GM12892 (cell line): ENCODE measurements at regions not wholly inside any gene's neighbourhood (a gene's known extent, or its start where the extent isn't known, plus 50 kb on each side); places are given as distances from the start of the nearest gene placed in this dataset.

Source experiments
- POLR2A ChIP-seq: IDR thresholded peaks from 2 replicates; pipeline ENCODE4 v1.6.1; 2011; ENCODE audit warnings: low read depth, low read length, control low read depth
- POLR2AphosphoS5 ChIP-seq: IDR thresholded peaks from 2 replicates; pipeline ENCODE4 v1.6.1; 2011; ENCODE audit warnings: low read depth, low read length, control low read depth
- TAF1 ChIP-seq: IDR thresholded peaks from 2 replicates; pipeline ENCODE4 v1.6.1; 2011; ENCODE audit warnings: low read depth, mild to moderate bottlenecking, control low read depth, low read length, borderline replicate concordance

DNA sequence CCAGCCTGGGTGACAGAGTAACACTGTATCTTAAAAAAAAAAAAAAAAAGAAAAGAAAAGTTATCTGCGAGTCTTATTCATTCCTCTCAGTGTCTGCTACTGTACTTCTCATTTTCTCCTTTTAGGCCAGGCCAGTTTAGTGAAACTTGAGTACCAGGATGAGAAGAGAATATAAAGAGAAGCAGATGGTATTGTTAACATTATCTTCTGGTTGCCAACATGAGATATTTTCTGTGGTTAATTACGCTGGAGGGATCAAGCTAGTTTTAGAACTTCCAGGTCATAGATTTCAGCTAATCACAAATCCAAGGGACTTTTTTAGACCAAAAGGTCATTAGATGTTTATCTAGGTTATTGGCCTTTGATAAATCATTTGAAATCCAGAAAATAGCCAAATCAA, 252.6 kb upstream of the SMIM30 start:
- no peak for TF ChIP-seq POLR2A
- TF ChIP-seq TAF1, result no peak
- TF ChIP-seq POLR2AphosphoS5, result no peak
